K562 (cell line): ENCODE measurements at regions not wholly inside any gene's neighbourhood (a gene's known extent, or its start where the extent isn't known, plus 50 kb on each side); places are given as distances from the start of the nearest gene placed in this dataset.

Experiments
- ATAC-seq: fragments of 200-7000 bp; cut with Tn5 transposase; 3 replicates; pipeline ENCODE4 v1.9.1; 2020; ENCODE audit warnings: moderate library complexity
- BruUV-seq: library from RNA; stranded (reverse); fragments of 400-500 nt; replicated peaks from 2 replicates; lab custom pipeline; 2021; lab: Mats Ljungman, UMichigan
- CTCF ChIA-PET: fragments of 300-600 bp; formaldehyde crosslinking; extraction: SDS; loops from one replicate; lab custom pipeline; 2021; ENCODE audit warnings: low intra/inter-chr PET ratio; lab: Yijun Ruan, JAX
- POLR2A ChIA-PET: fragments of 300-600, 350-650 bp; sonication (Branson Sonifier 250); formaldehyde crosslinking; extraction: SDS; loops from one replicate; lab custom pipeline; 2021; ENCODE audit warnings: antibody characterized with exemption, inconsistent platforms; lab: Yijun Ruan, JAX
- DNase-seq, 4 experiments: peaks; one replicate each; pipeline versions ENCODE4 v3.0.0 to v3.0.0-alpha.2; 2011 to 2018; ENCODE audit warnings: low spot score in 3 of 4, mixed read lengths in 3 of 4; ENCODE audit errors: extremely low read depth in 1 of 4
- FAIRE-seq: peaks from 2 replicates; lab custom pipeline; 2011; peaks lifted over from hg19 to GRCh38; lab: Jason Lieb, UNC
- H2AFZ ChIP-seq: 2 replicates; pipeline ENCODE4 v1.6.0; 2011; ENCODE audit warnings: low read depth, low read length, control low read depth, inconsistent platforms
- H3K27ac ChIP-seq: fragments of 200-600 bp; 3 replicates; pipeline ENCODE4 v1.8.0; 2011; ENCODE audit warnings: low read depth, mild to moderate bottlenecking, control low read depth, inconsistent platforms, low read length, moderate library complexity, mixed read lengths; ENCODE audit errors: extremely low read depth
- H3K27me3 ChIP-seq, 2 experiments: fragments of 300-600 bp in 1 of 2; 2 replicates in 1 of 2; 3 replicates in 1 of 2; pipeline versions ENCODE4 v1.6.0 to v1.8.0; 2011; ENCODE audit warnings: inconsistent platforms in 2 of 2, low read length in 2 of 2, mild to moderate bottlenecking in 1 of 2, mixed read lengths in 1 of 2, moderate library complexity in 1 of 2; ENCODE audit not compliant: control insufficient read depth in 2 of 2, insufficient read depth in 2 of 2
- H3K36me3 ChIP-seq: fragments of 300-600 bp; 3 replicates; pipeline ENCODE4 v1.8.0; 2011; ENCODE audit warnings: mild to moderate bottlenecking, low read length, inconsistent platforms; ENCODE audit not compliant: control insufficient read depth, insufficient read depth
- H3K4me1 ChIP-seq, 2 experiments: fragments of 200-600 bp in 1 of 2; replicated peaks in 1 of 2; 2 replicates in 1 of 2; 3 replicates in 1 of 2; pipeline versions ENCODE4 v1.5.1 to v1.8.0; 2011; ENCODE audit warnings: inconsistent platforms in 2 of 2, low read length in 2 of 2, mild to moderate bottlenecking in 1 of 2, mixed read lengths in 1 of 2, moderate library complexity in 1 of 2; ENCODE audit not compliant: control insufficient read depth in 2 of 2, insufficient read depth in 2 of 2
- H3K4me2 ChIP-seq: 2 replicates; pipeline ENCODE4 v1.6.1; 2011; ENCODE audit warnings: low read length, control low read depth, inconsistent platforms, mixed read lengths; ENCODE audit not compliant: insufficient read depth
- H3K4me3 ChIP-seq: fragments of 200-600 bp; sonication (generic), shearing (Covaris generic); 2 replicates; pipeline ENCODE4 v1.5.1; 2016; ENCODE audit warnings: control low read depth, inconsistent platforms
- H3K79me2 ChIP-seq: fragments of 200-600 bp; 3 replicates; pipeline ENCODE4 v1.8.0; 2011; ENCODE audit warnings: low read length, inconsistent platforms; ENCODE audit not compliant: control insufficient read depth, insufficient read depth
- H3K9ac ChIP-seq, 2 experiments: 2 replicates each; pipeline versions ENCODE4 v1.6.0 to v1.6.1; 2011; ENCODE audit warnings: low read depth in 2 of 2, low read length in 2 of 2, control low read depth in 1 of 2, inconsistent platforms in 1 of 2, mild to moderate bottlenecking in 1 of 2, mixed read lengths in 1 of 2; ENCODE audit not compliant: insufficient read depth in 1 of 2
- H3K9me1 ChIP-seq: one replicate; pipeline ENCODE4 v1.6.0; 2011; ENCODE audit warnings: inconsistent platforms, mild to moderate bottlenecking, low read length, moderate library complexity; ENCODE audit not compliant: control insufficient read depth, insufficient read depth
- H3K9me3 ChIP-seq: replicated peaks from 2 replicates; pipeline ENCODE4 v1.5.1; 2011; ENCODE audit warnings: low read depth, low read length, inconsistent platforms; ENCODE audit not compliant: control insufficient read depth, insufficient read depth
- H4K20me1 ChIP-seq: replicated peaks from 2 replicates; pipeline ENCODE4 v1.6.1; 2011; ENCODE audit warnings: low read length, inconsistent platforms, mixed read lengths; ENCODE audit not compliant: control insufficient read depth, insufficient read depth
- CBFA2T2 ChIP-seq: fragments of 450-650 bp; conservative IDR thresholded peaks from 2 replicates; pipeline ENCODE4 v1.6.1; 2017; ENCODE audit warnings: mild to moderate bottlenecking
- CBX8 ChIP-seq: fragments of 200-600 bp; sonication (generic); IDR thresholded peaks from 2 replicates; pipeline ENCODE4 v1.6.1; 2012; ENCODE audit warnings: borderline replicate concordance, mixed run types, low read depth, mild to moderate bottlenecking, moderate library complexity, mixed read lengths, low read length, control low read depth, inconsistent platforms; ENCODE audit not compliant: poor library complexity, severe bottlenecking; ENCODE audit errors: extremely low read depth
- KLF16 ChIP-seq: IDR thresholded peaks from 2 replicates; pipeline ENCODE4 v1.6.1; 2016; ENCODE audit warnings: antibody characterized with exemption
- NCOA6 ChIP-seq: fragments of 450-650 bp; IDR thresholded peaks from 2 replicates; pipeline ENCODE4 v1.6.1; 2017; ENCODE audit warnings: mild to moderate bottlenecking
- NR2C1 ChIP-seq, 2 experiments: fragments of 450-650 bp; IDR thresholded peaks; 2 replicates each; pipeline ENCODE4 v1.6.1; 2017; ENCODE audit warnings: mild to moderate bottlenecking in 2 of 2, antibody characterized with exemption in 1 of 2, inconsistent platforms in 1 of 2, missing compliant biosample characterization in 1 of 2, missing genetic modification characterization in 1 of 2
- PHF21A ChIP-seq: fragments of 450-650 bp; IDR thresholded peaks from 2 replicates; pipeline ENCODE4 v1.6.1; 2017; ENCODE audit warnings: low read depth, borderline replicate concordance
- SP1 ChIP-seq: sonication (generic); formaldehyde crosslinking; IDR thresholded peaks from 2 replicates; pipeline ENCODE4 v1.8.1; 2022; ENCODE audit warnings: mild to moderate bottlenecking, missing genetic modification reagents
- WGBS: fragments of 100-300 bp; shearing (Covaris generic); methylation state at CpG from one replicate; pipeline ENCODE4 v1.1.6; 2016; ENCODE audit warnings: low coverage, mixed read lengths; ENCODE audit not compliant: insufficient coverage; ENCODE audit errors: missing lambda C conversion rate; 5-methylcytosine and 5-hydroxymethylcytosine counted together
- in situ Hi-C: fragments of 300-500 bp; cut with MboI; formaldehyde crosslinking; loops from 4 replicates; pipeline ENCODE4 v1.15.0; 2018; ENCODE audit warnings: inconsistent platforms, mixed read lengths
- intact Hi-C: fragments of 100-400 bp; cut with micrococcal nuclease; formaldehyde crosslinking; loops from 2 replicates; pipeline ENCODE4 v1.14.2; 2022
- TF ChIP-seq, protein P1 (sequence below): sonication (generic); formaldehyde crosslinking; IDR thresholded peaks from 2 replicates; pipeline ENCODE4 v1.8.0; 2022; ENCODE audit warnings: mild to moderate bottlenecking, missing genetic modification reagents

DNA sequence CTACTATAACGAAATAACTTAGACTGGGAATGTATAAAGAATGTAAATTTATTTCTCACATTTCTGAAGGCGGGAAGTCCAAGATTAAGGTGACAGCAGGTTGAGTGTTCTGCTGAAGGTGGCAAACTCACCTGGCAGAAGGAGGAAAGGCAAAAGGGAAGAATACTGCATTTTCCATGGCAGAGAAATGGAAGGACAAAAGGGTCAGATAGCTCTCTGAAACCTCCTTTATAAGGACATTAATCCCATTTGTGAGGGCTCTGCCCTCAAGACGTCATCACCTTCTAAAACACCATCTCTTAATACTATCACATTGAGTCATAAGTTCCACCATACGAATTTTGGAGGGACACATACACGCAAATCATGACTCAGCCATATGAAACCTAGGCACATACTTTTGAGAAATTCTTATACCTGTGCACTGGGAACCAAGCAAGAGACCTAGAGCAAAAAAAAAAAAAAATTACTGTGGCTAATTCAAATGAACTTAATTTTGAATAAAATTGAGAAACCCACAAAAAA is 1669.3 kb upstream of the FLRT2 start:
- no peak overlapping the region for H3K9ac ChIP-seq
- FAIRE-seq (no peak), ATAC-seq (no peak), DNase-seq (no peak)
- ChIA-PET POLR2A (no interaction called here), CTCF (no interaction called here)
- no peaks in the 10 kb centered on the region for H3K9me3 ChIP-seq
- H3K79me2 ChIP-seq: no peaks in the 10 kb centered on the region
- TF ChIP-seq NR2C1 (IDR thresholded peaks at IDR 0.05) (no peak), NR2C1 (tag; IDR thresholded peaks at IDR 0.05) (no peak), CBX8 (no peak), SP1 (CRISPR knock-in tag) (no peak), CBFA2T2 (no peak), PHF21A (no peak), KLF16 (no peak), NCOA6 (no peak)
- TF ChIP-seq, protein P1, sequence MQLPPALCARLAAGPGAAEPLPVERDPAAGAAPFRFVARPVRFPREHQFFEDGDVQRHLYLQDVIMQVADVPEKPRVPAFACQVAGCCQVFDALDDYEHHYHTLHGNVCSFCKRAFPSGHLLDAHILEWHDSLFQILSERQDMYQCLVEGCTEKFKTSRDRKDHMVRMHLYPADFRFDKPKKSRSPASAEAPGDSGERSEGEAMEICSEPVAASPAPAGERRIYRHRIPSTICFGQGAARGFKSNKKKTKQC (CRISPR knock-in tag): no peak
- H3K27me3 ChIP-seq: no peaks in the 10 kb centered on the region
- 0% methylated on average over 5 of the region's 5 CpGs for WGBS
- no peaks in the 10 kb centered on the region for H3K4me1 ChIP-seq
- no TSS peak for BruUV-seq
- no peak overlapping the region for H3K4me3 ChIP-seq
- no peaks in the 10 kb centered on the region for H3K9me1 ChIP-seq
- H4K20me1 ChIP-seq: no peaks in the 10 kb centered on the region
- no peak overlapping the region for H3K27ac ChIP-seq
- no peak overlapping the region for H2AFZ ChIP-seq
- intact Hi-C loops: no loop called here
- H3K4me2 ChIP-seq: no peak overlapping the region
- in situ Hi-C loops: no loop called here
- H3K36me3 ChIP-seq: no peaks in the 10 kb centered on the region
